Endothelial cell of umbilical vein (primary cell): ENCODE measurements at regions not wholly inside any gene's neighbourhood (a gene's known extent, or its start where the extent isn't known, plus 50 kb on each side); places are given as distances from the start of the nearest gene placed in this dataset.

Experiments
- BruUV-seq: library from RNA; stranded (reverse); fragments of 400-500 nt; replicated peaks from 2 replicates; lab custom pipeline; 2021; lab: Mats Ljungman, UMichigan
- CTCF ChIA-PET: fragments of 300-600, 350-600 bp; sonication (Branson Sonifier 250); formaldehyde crosslinking; loops from one replicate; lab custom pipeline; 2021; ENCODE audit warnings: antibody characterized with exemption, inconsistent platforms; lab: Charles Lee
- POLR2A ChIA-PET: fragments of 300-600, 350-600 bp; sonication (Branson Sonifier 250); formaldehyde crosslinking; loops from one replicate; lab custom pipeline; 2021; ENCODE audit warnings: antibody characterized with exemption, inconsistent platforms; lab: Charles Lee
- DNase-seq: peaks from one replicate; pipeline ENCODE4 v3.0.0-alpha.2; 2011; ENCODE audit warnings: low read depth, low spot score
- FAIRE-seq: peaks from 2 replicates; lab custom pipeline; 2011; peaks lifted over from hg19 to GRCh38; lab: Jason Lieb, UNC
- H2AFZ ChIP-seq: 2 replicates; pipeline ENCODE4 v1.6.0; 2012; ENCODE audit warnings: low read depth, low read length, control low read depth, inconsistent platforms
- H3K27ac ChIP-seq: 2 replicates; pipeline ENCODE4 v1.5.1; 2011; ENCODE audit warnings: low read depth, mild to moderate bottlenecking, control low read depth, low read length, moderate library complexity; ENCODE audit not compliant: insufficient read depth
- H3K27me3 ChIP-seq, 2 experiments: 2 replicates each; pipeline versions ENCODE4 v1.6.0 to v1.6.1; 2011; ENCODE audit warnings: low read length in 2 of 2, mixed read lengths in 1 of 2; ENCODE audit not compliant: control insufficient read depth in 2 of 2, insufficient read depth in 2 of 2
- H3K36me3 ChIP-seq, 2 experiments: 2 replicates in 1 of 2; 3 replicates in 1 of 2; pipeline ENCODE4 v1.5.1; 2011; ENCODE audit warnings: low read length in 2 of 2, mild to moderate bottlenecking in 1 of 2, moderate library complexity in 1 of 2; ENCODE audit not compliant: control insufficient read depth in 2 of 2, insufficient read depth in 2 of 2; ENCODE audit errors: extremely low read depth in 1 of 2
- H3K4me1 ChIP-seq: 3 replicates; pipeline ENCODE4 v1.5.1; 2011; ENCODE audit warnings: mild to moderate bottlenecking, low read length; ENCODE audit not compliant: control insufficient read depth, insufficient read depth; ENCODE audit errors: extremely low read depth
- H3K4me2 ChIP-seq: 2 replicates; pipeline ENCODE4 v1.6.1; 2011; ENCODE audit warnings: low read length, control low read depth, mixed read lengths; ENCODE audit not compliant: insufficient read depth
- H3K4me3 ChIP-seq, 3 experiments: fragments of 200-600 bp in 1 of 3; sonication (generic), shearing (Covaris generic) in 1 of 3; replicated peaks in 1 of 3; 2 replicates each; pipeline ENCODE4 v1.5.1; 2011 to 2016; ENCODE audit warnings: control low read depth in 3 of 3, low read length in 3 of 3, mild to moderate bottlenecking in 2 of 3, inconsistent platforms in 1 of 3, low read depth in 1 of 3, moderate library complexity in 1 of 3; ENCODE audit not compliant: insufficient read depth in 1 of 3
- H3K79me2 ChIP-seq: 2 replicates; pipeline ENCODE4 v1.6.0; 2012; ENCODE audit warnings: low read length, inconsistent platforms; ENCODE audit not compliant: control insufficient read depth, insufficient read depth
- H3K9ac ChIP-seq: replicated peaks from 2 replicates; pipeline ENCODE3; 2011; ENCODE audit warnings: low read length, control low read depth; ENCODE audit not compliant: insufficient read depth; ENCODE audit errors: extremely low read depth
- H3K9me1 ChIP-seq: replicated peaks from 3 replicates; pipeline ENCODE4 v1.6.0; 2011; ENCODE audit warnings: mild to moderate bottlenecking, low read length; ENCODE audit not compliant: control insufficient read depth, insufficient read depth; ENCODE audit errors: extremely low read depth
- H3K9me3 ChIP-seq: replicated peaks from 2 replicates; pipeline ENCODE4 v1.5.1; 2012; ENCODE audit warnings: low read length, inconsistent platforms; ENCODE audit not compliant: control insufficient read depth, insufficient read depth
- H4K20me1 ChIP-seq: replicated peaks from 2 replicates; pipeline ENCODE3; 2011; ENCODE audit warnings: mild to moderate bottlenecking, low read length; ENCODE audit not compliant: control insufficient read depth, insufficient read depth; ENCODE audit errors: extremely low read depth
- EZH2 ChIP-seq: IDR thresholded peaks from 2 replicates; pipeline ENCODE4 v1.6.1; 2012; ENCODE audit warnings: borderline replicate concordance, low read depth, mild to moderate bottlenecking, moderate library complexity, low read length, inconsistent platforms; ENCODE audit not compliant: severe bottlenecking
- FOS ChIP-seq: IDR thresholded peaks from 2 replicates; pipeline ENCODE4 v1.6.1; 2011; ENCODE audit warnings: mild to moderate bottlenecking, low read length, moderate library complexity, borderline replicate concordance; ENCODE audit not compliant: insufficient read depth
- GATA2 ChIP-seq: IDR thresholded peaks from 2 replicates; pipeline ENCODE4 v1.7.0; 2011; ENCODE audit warnings: low read depth, mild to moderate bottlenecking, moderate library complexity, mixed read lengths, low read length; ENCODE audit not compliant: insufficient read length, insufficient read depth
- JUN ChIP-seq: IDR thresholded peaks from 2 replicates; pipeline ENCODE4 v1.6.1; 2011; ENCODE audit warnings: borderline replicate concordance, low read depth; ENCODE audit not compliant: insufficient read length, insufficient read depth
- MYC ChIP-seq: IDR thresholded peaks from one replicate; pipeline ENCODE4 v1.6.1; 2011; ENCODE audit warnings: mild to moderate bottlenecking, low read depth, low read length
- POLR2A ChIP-seq: IDR thresholded peaks from 2 replicates; pipeline ENCODE4 v1.6.1; 2012; ENCODE audit warnings: low read depth, mild to moderate bottlenecking, control low read depth, low read length
- POLR2AphosphoS5 ChIP-seq: IDR thresholded peaks from 2 replicates; pipeline ENCODE4 v1.6.1; 2012; ENCODE audit warnings: low read depth, mild to moderate bottlenecking, control low read depth, low read length, moderate library complexity; ENCODE audit not compliant: insufficient read depth
- dilution Hi-C: fragments of 300-500 bp; cut with MboI; formaldehyde crosslinking; loops from one replicate; pipeline ENCODE4 v1.15.0; 2019; ENCODE audit warnings: low sequenced_read_pairs; ENCODE audit not compliant: extremely low pct_ligation_motif_present
- intact Hi-C: fragments of 100-400 bp; cut with micrococcal nuclease; formaldehyde crosslinking; loops from one replicate; pipeline ENCODE4 v1.10.0; 2022
- TF ChIP-seq, protein P1 (sequence below), 2 donors: IDR thresholded peaks; 1 replicate in 1 of 2; 2 replicates in 1 of 2; pipeline ENCODE4 v1.5.1; 2011; ENCODE audit warnings: low read length in 2 of 2, mild to moderate bottlenecking in 2 of 2, moderate library complexity in 2 of 2, control low read depth in 1 of 2, inconsistent platforms in 1 of 2, low read depth in 1 of 2; ENCODE audit not compliant: insufficient read depth in 1 of 2; ENCODE audit errors: extremely low read depth in 1 of 2
- TF ChIP-seq, protein P2 (sequence below): IDR thresholded peaks from 2 replicates; pipeline ENCODE4 v1.6.1; 2011; ENCODE audit not compliant: insufficient read depth, insufficient read length

DNA sequence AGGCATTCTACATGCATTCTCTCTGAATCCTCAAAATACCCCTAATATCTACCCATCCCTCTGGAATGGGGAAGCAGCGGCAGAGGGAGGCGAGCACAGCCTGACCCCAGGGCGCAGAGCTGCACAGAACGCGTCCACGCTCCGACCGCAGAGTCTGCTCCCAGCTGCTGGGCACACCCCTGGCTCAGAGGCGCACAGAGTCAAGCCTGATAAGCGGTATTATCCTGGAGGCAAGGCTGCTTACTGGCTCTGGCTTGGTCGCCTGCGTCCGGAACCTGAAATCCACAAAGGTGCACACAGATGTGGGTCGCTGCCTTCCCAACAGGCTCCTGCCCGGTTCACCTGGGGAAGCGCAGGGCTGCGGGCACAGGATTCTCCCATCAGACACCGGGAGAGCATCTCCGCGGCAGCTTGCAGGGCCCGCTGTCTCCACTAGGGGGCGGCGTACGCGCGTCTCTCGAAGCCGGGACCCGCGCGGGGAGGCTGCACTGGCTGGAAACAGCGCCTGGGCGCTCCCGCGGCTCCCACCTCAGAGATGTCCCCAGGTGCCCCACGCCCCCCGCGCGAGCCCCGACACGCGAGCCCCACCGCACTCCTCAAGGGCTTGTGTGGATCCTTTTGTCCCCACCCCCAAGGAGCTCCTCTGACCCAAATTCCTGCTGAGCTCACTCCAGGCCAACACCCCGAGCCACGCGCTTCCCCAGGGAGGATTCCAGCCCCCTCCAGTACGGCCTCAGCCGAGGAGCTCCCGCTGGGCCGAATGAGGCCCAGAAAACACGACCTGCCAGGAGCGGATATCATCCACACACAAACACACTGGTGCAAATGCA lies 120.1 kb upstream of the FZD10 start:
- intact Hi-C loops = no loop called here
- Histone ChIP-seq H3K36me3 (no peaks in the 10 kb centered on the region), H3K79me2 (no peaks in the 10 kb centered on the region), H3K4me3 (no peak overlapping the region), H4K20me1 (no peaks in the 10 kb centered on the region), H3K4me2 (no peak overlapping the region), H3K27me3 (no peaks in the 10 kb centered on the region), H2AFZ (no peak overlapping the region), H3K9me3 (peaks cover 6% of the 10 kb centered on the region), H3K4me1 (no peaks in the 10 kb centered on the region), H3K27ac (no peak overlapping the region), H3K9me1 (no peaks in the 10 kb centered on the region), H3K9ac (no peak overlapping the region)
- dilution Hi-C loops = no loop called here
- no TSS peak for BruUV-seq
- FAIRE-seq (no peak), DNase-seq (no peak)
- CTCF ChIA-PET = no interaction called here
- POLR2A ChIA-PET = no interaction called here
- no peak for TF ChIP-seq JUN
- TF ChIP-seq EZH2 = no peak
- TF ChIP-seq POLR2A = no peak
- TF ChIP-seq POLR2AphosphoS5 = no peak
- TF ChIP-seq MYC = no peak
- TF ChIP-seq, protein P1, sequence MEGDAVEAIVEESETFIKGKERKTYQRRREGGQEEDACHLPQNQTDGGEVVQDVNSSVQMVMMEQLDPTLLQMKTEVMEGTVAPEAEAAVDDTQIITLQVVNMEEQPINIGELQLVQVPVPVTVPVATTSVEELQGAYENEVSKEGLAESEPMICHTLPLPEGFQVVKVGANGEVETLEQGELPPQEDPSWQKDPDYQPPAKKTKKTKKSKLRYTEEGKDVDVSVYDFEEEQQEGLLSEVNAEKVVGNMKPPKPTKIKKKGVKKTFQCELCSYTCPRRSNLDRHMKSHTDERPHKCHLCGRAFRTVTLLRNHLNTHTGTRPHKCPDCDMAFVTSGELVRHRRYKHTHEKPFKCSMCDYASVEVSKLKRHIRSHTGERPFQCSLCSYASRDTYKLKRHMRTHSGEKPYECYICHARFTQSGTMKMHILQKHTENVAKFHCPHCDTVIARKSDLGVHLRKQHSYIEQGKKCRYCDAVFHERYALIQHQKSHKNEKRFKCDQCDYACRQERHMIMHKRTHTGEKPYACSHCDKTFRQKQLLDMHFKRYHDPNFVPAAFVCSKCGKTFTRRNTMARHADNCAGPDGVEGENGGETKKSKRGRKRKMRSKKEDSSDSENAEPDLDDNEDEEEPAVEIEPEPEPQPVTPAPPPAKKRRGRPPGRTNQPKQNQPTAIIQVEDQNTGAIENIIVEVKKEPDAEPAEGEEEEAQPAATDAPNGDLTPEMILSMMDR (IDR thresholded peaks at IDR 0.05; ENCODE audit: extremely low read depth in 1 of 2, insufficient read depth in 1 of 2, low read depth in 1 of 2, low read length in 2 of 2) = no peak
- TF ChIP-seq, protein P2, sequence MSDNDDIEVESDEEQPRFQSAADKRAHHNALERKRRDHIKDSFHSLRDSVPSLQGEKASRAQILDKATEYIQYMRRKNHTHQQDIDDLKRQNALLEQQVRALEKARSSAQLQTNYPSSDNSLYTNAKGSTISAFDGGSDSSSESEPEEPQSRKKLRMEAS = no peak
- TF ChIP-seq GATA2 = no peak
- TF ChIP-seq FOS = no peak
